ENCODE measurements at regions not wholly inside any gene's neighbourhood (a gene's known extent, or its start where the extent isn't known, plus 50 kb on each side); places are given as distances from the start of the nearest gene placed in this dataset.

DNA sequence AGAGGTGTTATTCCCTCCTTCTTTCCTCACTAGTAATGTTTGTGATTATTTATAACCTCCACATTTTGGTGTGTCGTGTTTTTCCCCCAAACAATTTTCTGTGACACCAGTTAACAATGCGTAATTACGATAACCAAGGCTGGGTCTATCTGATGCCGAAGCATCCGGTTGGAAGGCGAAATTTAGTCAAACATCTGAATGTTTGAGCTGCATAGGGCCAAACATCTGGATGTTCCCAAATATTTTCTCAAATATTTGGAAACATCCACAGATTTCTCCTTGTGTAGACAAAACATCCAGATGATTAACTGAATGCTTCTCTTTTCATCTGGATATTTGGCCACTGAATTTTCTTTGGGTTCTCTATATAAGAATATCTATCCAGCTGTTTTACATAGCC, 371.7 kb downstream of the NFIB start:
- peaks cover 2% of the 10 kb centered on the region for H3K9me3 Mint-ChIP-seq
- CTCF ChIA-PET, result no interaction called here

DNA sequence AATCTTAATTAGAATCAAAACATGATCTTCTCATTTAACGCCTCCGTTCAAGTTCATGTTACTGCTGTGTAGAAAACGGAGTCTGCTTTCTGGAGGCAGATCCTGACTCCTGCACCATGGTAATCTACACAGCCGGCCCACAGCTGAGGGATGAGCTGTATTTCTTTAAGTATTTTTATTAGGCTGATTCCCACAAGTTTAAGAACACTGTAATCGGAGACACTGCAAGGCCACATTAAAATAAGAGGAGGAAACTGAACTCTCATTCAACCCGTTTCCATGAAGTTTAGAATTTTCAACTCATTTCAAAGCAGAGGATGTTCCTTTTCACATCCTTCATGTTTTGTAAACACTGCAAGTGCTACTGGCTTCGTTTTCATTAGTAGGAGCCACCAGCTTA, 372.2 kb downstream of the NFIB start:
- H3K36me3 Mint-ChIP-seq, result no peaks in the 10 kb centered on the region
- H3K9me3 Mint-ChIP-seq, result peaks cover 2% of the 10 kb centered on the region
- no peak overlapping the region for H3K27ac Mint-ChIP-seq
- H3K4me3 Mint-ChIP-seq, result no peak overlapping the region
- CTCF ChIA-PET, result no interaction called here
- no peak for DNase-seq
- H3K27me3 Mint-ChIP-seq, result no peaks in the 10 kb centered on the region
- H3K4me1 Mint-ChIP-seq, result no peaks in the 10 kb centered on the region

More for the DNA sequence above, 371.7 kb downstream of the NFIB start:
- Mint-ChIP-seq H3K27ac (no peak overlapping the region), H3K27me3 (no peaks in the 10 kb centered on the region), H3K4me3 (no peak overlapping the region), H3K4me1 (no peaks in the 10 kb centered on the region), H3K36me3 (no peaks in the 10 kb centered on the region)
- DNase-seq, result no peak

DNA sequence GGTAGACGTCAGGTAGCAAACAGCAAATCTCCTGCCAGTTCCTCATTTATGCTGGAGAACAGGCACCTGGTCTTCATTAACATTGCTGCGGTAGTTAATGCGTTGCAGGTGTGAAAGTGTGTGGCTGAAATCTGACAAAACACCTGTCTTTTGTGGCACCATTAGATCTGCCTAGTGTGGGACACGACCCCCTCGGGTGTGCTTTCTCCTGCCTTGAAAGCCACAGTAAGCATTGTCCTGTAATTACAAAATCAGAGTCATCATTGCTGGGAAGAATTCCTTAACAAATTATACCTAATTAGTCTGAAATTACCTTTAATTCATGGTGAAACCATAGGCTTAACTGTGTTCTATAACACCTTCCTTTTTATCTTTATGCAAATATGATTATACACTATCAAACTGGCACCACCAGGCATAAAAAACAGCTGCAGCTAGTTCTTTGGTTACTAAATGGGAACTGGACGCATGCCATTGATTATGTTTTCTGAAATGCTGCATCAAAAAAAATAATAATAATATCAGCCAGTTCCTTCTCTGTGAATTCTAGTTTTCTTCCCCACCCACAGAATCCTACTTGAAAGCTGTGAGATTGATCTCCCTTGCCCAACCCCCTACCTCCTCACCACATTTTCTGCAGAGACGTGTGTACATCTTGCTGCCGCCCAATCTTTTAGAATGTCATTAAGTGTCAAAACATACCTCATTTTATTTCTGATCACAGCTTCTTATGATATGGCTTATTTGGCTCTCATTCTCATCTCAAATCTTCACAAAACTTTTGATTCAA, 374.0 kb downstream of the NFIB start:
- CTCF ChIA-PET, result no interaction called here

DNA sequence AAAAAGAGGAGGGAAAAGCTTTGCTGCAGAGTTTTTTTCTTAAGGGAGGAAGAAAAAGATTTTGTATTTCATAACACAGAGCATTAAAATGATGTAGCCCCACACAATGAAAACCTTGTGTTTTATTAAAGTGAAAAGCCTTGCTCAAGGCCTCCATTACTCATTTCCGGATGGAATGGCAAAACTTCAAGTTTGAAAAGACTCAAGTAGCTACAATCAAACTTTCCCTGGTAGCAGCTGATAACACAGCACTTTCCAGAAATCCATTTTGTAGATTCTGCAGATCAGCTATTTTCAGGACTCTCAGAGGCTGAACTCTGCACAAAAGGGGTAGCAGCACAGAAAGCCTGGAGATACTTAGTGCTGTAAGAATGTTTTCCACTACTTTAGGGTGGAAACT, 374.8 kb downstream of the NFIB start:
- Mint-ChIP-seq H3K27ac (no peak overlapping the region), H3K27me3 (no peaks in the 10 kb centered on the region), H3K4me1 (no peaks in the 10 kb centered on the region), H3K36me3 (no peaks in the 10 kb centered on the region), H3K4me3 (no peak overlapping the region), H3K9me3 (peaks cover 2% of the 10 kb centered on the region)
- DNase-seq, result no peak
- CTCF ChIA-PET, result no interaction called here

More for the DNA sequence above, 374.0 kb downstream of the NFIB start:
- no peak overlapping the region for H3K27ac Mint-ChIP-seq
- no peaks in the 10 kb centered on the region for H3K27me3 Mint-ChIP-seq
- no peaks in the 10 kb centered on the region for H3K36me3 Mint-ChIP-seq
- H3K4me3 Mint-ChIP-seq, result no peak overlapping the region
- H3K4me1 Mint-ChIP-seq, result no peaks in the 10 kb centered on the region
- H3K9me3 Mint-ChIP-seq, result peaks cover 2% of the 10 kb centered on the region
- no peak for DNase-seq

GRCh38 chr9:13934416-13934815, 379.5 kb downstream of the NFIB start:
- Mint-ChIP-seq H3K9me3 (no peaks in the 10 kb centered on the region), H3K36me3 (no peaks in the 10 kb centered on the region)
- CTCF ChIA-PET, result no interaction called here

DNA sequence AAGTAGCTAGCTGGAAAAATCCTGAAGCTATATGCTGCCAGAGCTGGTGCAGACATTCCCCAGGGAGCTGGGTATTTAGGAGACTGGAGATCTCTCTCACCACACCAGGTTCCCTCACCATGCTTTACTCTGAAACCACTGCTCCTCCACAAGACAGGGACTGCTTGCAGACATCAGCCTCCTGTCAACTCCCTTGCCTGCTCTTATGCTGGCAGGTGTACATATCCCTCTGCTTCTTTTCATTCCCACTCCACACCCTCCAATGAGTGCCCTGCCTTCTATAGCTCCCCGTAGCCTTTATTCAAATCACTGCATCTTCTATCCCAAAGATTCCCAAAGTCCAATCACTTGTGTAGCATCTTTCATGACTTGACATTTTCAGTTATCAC, 380.7 kb downstream of the NFIB start:
- Mint-ChIP-seq H3K4me3 (no peak overlapping the region), H3K27me3 (no peaks in the 10 kb centered on the region), H3K36me3 (no peaks in the 10 kb centered on the region), H3K27ac (no peak overlapping the region), H3K9me3 (no peaks in the 10 kb centered on the region), H3K4me1 (no peaks in the 10 kb centered on the region)
- no peak for DNase-seq
- CTCF ChIA-PET, result no interaction called here

More at GRCh38 chr9:13934416-13934815, 379.5 kb downstream of the NFIB start:
- Mint-ChIP-seq H3K27me3 (no peaks in the 10 kb centered on the region), H3K27ac (no peak overlapping the region), H3K4me3 (no peak overlapping the region), H3K4me1 (no peaks in the 10 kb centered on the region)
- no peak for DNase-seq

DNA sequence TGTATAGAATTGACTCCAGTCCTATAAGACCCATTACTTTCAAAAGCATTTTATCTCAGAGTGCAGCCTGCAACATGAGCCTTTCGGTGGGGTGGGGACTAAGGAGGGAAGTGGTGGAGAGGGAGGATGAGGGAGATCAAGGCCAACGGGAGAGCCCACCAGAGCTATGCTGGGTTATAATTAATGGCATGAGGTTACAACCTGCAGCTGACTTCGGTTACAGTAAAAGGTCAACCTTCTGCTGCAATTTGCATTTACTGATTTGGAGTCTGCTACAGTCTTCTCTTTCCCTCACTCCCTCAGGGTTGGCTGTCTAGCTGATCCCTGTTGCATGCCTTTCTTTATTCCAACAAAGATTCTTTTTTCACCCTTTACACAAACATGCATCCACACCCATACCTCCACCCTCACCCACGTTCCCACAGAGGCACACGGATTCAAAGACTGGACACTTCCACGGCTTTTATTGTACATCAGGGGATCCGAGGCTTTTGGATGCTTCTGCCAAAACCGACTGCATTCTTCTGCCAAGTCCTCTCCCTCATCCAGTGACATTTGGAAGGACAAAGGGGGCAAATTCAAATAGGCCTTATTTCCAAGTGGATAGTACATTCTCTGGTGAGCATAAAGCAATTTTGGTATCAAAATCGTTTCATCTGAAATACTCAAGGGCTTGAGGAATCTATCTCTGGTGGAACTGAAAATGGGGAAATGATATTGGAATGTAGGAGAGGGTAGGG, 381.2 kb downstream of the NFIB start:
- H3K4me3 Mint-ChIP-seq, result no peak overlapping the region

GRCh38 chr9:13929013-13929412, 384.9 kb downstream of the NFIB start:
- Mint-ChIP-seq H3K9me3 (peaks cover 9% of the 10 kb centered on the region), H3K4me1 (no peaks in the 10 kb centered on the region), H3K4me3 (no peak overlapping the region), H3K36me3 (no peaks in the 10 kb centered on the region), H3K27ac (no peak overlapping the region), H3K27me3 (no peaks in the 10 kb centered on the region)
- CTCF ChIA-PET, result no interaction called here
- no peak for DNase-seq

More for the DNA sequence above, 381.2 kb downstream of the NFIB start:
- Mint-ChIP-seq H3K9me3 (no peaks in the 10 kb centered on the region), H3K27me3 (no peaks in the 10 kb centered on the region), H3K36me3 (no peaks in the 10 kb centered on the region), H3K27ac (no peak overlapping the region), H3K4me1 (no peaks in the 10 kb centered on the region)
- CTCF ChIA-PET, result no interaction called here
- DNase-seq, result no peak

DNA sequence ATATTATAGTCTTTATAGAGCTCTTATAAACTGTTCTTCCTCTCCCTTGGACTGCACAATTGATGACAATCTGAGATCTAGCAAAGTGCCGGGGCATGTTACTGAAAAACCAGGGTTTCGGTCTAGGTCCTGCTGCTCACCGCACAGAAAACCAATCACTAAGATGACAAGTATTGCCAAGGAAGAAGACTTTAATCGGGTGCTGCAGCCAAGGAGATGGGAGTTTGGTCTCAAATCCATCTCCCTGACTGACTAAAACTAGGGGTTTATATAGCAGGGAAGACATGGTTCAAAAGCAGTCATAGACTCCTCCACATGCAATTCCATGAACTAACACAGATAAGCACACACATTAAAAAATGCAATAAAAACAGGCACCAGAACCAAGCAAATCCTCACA, 390.6 kb downstream of the NFIB start:
- Mint-ChIP-seq H3K4me3 (no peak overlapping the region), H3K27me3 (no peaks in the 10 kb centered on the region), H3K27ac (no peak overlapping the region), H3K9me3 (peaks cover 9% of the 10 kb centered on the region), H3K4me1 (no peaks in the 10 kb centered on the region), H3K36me3 (no peaks in the 10 kb centered on the region)
- DNase-seq, result no peak
- CTCF ChIA-PET, result no interaction called here

GRCh38 chr9:13920557-13920956, 393.4 kb downstream of the NFIB start:
- no peak for DNase-seq
- H3K27me3 Mint-ChIP-seq, result no peaks in the 10 kb centered on the region

DNA sequence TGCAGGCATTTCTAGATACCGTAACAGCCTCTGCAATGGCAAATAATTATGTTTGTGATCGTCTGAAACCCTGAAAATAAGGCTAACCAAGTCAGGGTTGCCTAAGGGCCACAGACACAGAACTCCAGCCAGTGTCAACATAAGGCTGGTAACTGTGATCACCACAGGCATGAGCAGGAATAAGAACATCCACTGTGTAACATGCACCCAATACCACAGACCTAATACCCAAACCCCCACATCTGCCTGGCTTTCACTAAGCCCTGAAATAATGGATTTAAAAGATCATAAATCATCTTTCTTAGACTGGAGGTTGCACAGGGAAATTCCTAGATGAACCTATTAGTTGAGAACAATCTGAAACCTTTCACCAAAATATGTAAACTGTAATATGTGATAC, 394.5 kb downstream of the NFIB start:
- Mint-ChIP-seq H3K36me3 (no peaks in the 10 kb centered on the region), H3K4me3 (no peak overlapping the region), H3K9me3 (peaks cover 4% of the 10 kb centered on the region), H3K27me3 (no peaks in the 10 kb centered on the region), H3K4me1 (no peaks in the 10 kb centered on the region), H3K27ac (no peak overlapping the region)
- no peak for DNase-seq
- CTCF ChIA-PET, result no interaction called here

More at GRCh38 chr9:13920557-13920956, 393.4 kb downstream of the NFIB start:
- CTCF ChIA-PET, result interaction anchor here (0.7 kb wide), 1 partner anchor 476 kb away, joined by 3 read pairs; no protein-coding TSS in a partner anchor
- H3K4me1 Mint-ChIP-seq, result no peaks in the 10 kb centered on the region
- H3K9me3 Mint-ChIP-seq, result peaks cover 6% of the 10 kb centered on the region
- H3K27ac Mint-ChIP-seq, result no peak overlapping the region
- no peaks in the 10 kb centered on the region for H3K36me3 Mint-ChIP-seq
- no peak overlapping the region for H3K4me3 Mint-ChIP-seq

DNA sequence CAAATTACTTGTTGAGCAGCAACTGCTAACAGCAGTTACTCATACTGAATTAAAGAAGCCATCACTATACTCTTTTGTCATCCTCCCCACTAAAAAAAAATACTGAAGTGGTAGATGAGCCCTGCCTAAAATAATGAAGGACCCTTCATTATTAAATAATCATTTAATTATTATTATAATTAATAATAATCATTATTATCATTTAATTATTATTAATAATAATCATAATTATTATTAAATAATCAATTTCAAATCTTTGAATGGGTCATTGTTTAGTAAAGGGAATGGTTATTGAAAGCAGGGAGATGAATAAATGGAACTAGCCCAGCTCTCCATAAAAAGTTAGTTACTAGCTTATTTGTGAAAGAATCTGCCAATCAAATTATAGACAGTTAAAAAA, 396.4 kb downstream of the NFIB start:
- no peak for DNase-seq
- CTCF ChIA-PET, result no interaction called here
- Mint-ChIP-seq H3K27me3 (no peaks in the 10 kb centered on the region), H3K36me3 (no peaks in the 10 kb centered on the region), H3K27ac (no peak overlapping the region), H3K4me1 (no peaks in the 10 kb centered on the region), H3K9me3 (peaks cover 4% of the 10 kb centered on the region), H3K4me3 (no peak overlapping the region)

GRCh38 chr9:13915591-13916301, 398.2 kb downstream of the NFIB start:
- peaks cover 4% of the 10 kb centered on the region for H3K9me3 Mint-ChIP-seq
- H3K4me1 Mint-ChIP-seq, result no peaks in the 10 kb centered on the region
- CTCF ChIA-PET, result no interaction called here
- no peaks in the 10 kb centered on the region for H3K27me3 Mint-ChIP-seq
- H3K27ac Mint-ChIP-seq, result no peak overlapping the region
- no peak overlapping the region for H3K4me3 Mint-ChIP-seq
- no peaks in the 10 kb centered on the region for H3K36me3 Mint-ChIP-seq
- DNase-seq, result no peak

GRCh38 chr9:13915131-13915530, 398.8 kb downstream of the NFIB start:
- Mint-ChIP-seq H3K4me3 (no peak overlapping the region), H3K9me3 (peaks cover 4% of the 10 kb centered on the region), H3K36me3 (no peaks in the 10 kb centered on the region), H3K27ac (no peak overlapping the region), H3K27me3 (no peaks in the 10 kb centered on the region), H3K4me1 (no peaks in the 10 kb centered on the region)
- DNase-seq, result no peak
- CTCF ChIA-PET, result no interaction called here

- no peaks in the 10 kb centered on the region for H3K36me3 Mint-ChIP-seq
- no peak overlapping the region for H3K4me3 Mint-ChIP-seq
- H3K27ac Mint-ChIP-seq, result no peak overlapping the region
- DNase-seq, result no peak
- CTCF ChIA-PET, result no interaction called here
- H3K4me1 Mint-ChIP-seq, result no peaks in the 10 kb centered on the region
- no peaks in the 10 kb centered on the region for H3K27me3 Mint-ChIP-seq
- H3K9me3 Mint-ChIP-seq, result peaks cover 7% of the 10 kb centered on the region
Observed at GRCh38 chr9:13911473-13911872, 402.5 kb downstream of the NFIB start.

Data from activated naive CD4-positive, alpha-beta T cell treated with anti-CD3 and anti-CD28 coated beads, Interleukin-2, amount 10 ng/mL, durations not matched to agents 7 days and 5 days (primary cell).